Eye (tissue), 1 donor: ENCODE measurements at regions not wholly inside any gene's neighbourhood (a gene's known extent, or its start where the extent isn't known, plus 50 kb on each side); places are given as distances from the start of the nearest gene placed in this dataset.

Source experiments
- DNase-seq: peaks from one replicate; pipeline ENCODE4 v3.0.0-alpha.2; 2015

- peak; percentile 7 for DNase-seq
Measured at GRCh38 chr10:125392609-125393008, 232.2 kb upstream of the CTBP2 start.

GRCh38 chr10:125392154-125392553 lies 231.8 kb upstream of the CTBP2 start:
- no peak for DNase-seq

- no peak for DNase-seq
Measured at GRCh38 chr10:125389648-125390047, 229.3 kb upstream of the CTBP2 start.

GRCh38 chr10:125379592-125379991 lies 219.2 kb upstream of the CTBP2 start:
- no peak for DNase-seq

GRCh38 chr10:125377368-125377767 lies 217.0 kb upstream of the CTBP2 start:
- DNase-seq: no peak

GRCh38 chr10:125375210-125375609 lies 214.8 kb upstream of the CTBP2 start:
- DNase-seq: no peak

GRCh38 chr10:125373546-125373945 lies 213.2 kb upstream of the CTBP2 start:
- DNase-seq: no peak

GRCh38 chr10:125370578-125370977 lies 210.2 kb upstream of the CTBP2 start:
- peak; percentile 72 for DNase-seq

GRCh38 chr10:125369382-125370326 lies 209.3 kb upstream of the CTBP2 start:
- peak; percentile 34 for DNase-seq

GRCh38 chr10:125368146-125368545 lies 207.8 kb upstream of the CTBP2 start:
- DNase-seq: no peak

GRCh38 chr10:125363791-125364190 lies 203.4 kb upstream of the CTBP2 start:
- peak; percentile 72 for DNase-seq

- no peak for DNase-seq
Measured at GRCh38 chr10:125362950-125363349, 202.6 kb upstream of the CTBP2 start.

- DNase-seq: no peak
Measured at GRCh38 chr10:125359401-125359800, 199.0 kb upstream of the CTBP2 start.

- peak; percentile 13 for DNase-seq
Measured at GRCh38 chr10:125355657-125356056, 195.3 kb upstream of the CTBP2 start.

GRCh38 chr10:125350519-125350918 lies 190.2 kb upstream of the CTBP2 start:
- no peak for DNase-seq

GRCh38 chr10:125348536-125348935 lies 188.2 kb upstream of the CTBP2 start:
- DNase-seq: no peak

GRCh38 chr10:125344573-125345171 lies 184.3 kb upstream of the CTBP2 start:
- DNase-seq: peak; percentile 55

GRCh38 chr10:125343983-125344382 lies 183.6 kb upstream of the CTBP2 start:
- no peak for DNase-seq

GRCh38 chr10:125343118-125343925 lies 183.0 kb upstream of the CTBP2 start:
- peak; percentile 45 for DNase-seq

GRCh38 chr10:125341611-125342010 lies 181.2 kb upstream of the CTBP2 start:
- no peak for DNase-seq

GRCh38 chr10:125340903-125341302 lies 180.5 kb upstream of the CTBP2 start:
- DNase-seq: no peak

- no peak for DNase-seq
Measured at GRCh38 chr10:125337510-125337909, 177.1 kb upstream of the CTBP2 start.

GRCh38 chr10:125334545-125334944 lies 174.2 kb upstream of the CTBP2 start:
- DNase-seq: no peak
